ENCODE measurements at regions not wholly inside any gene's neighbourhood (a gene's known extent, or its start where the extent isn't known, plus 50 kb on each side); places are given as distances from the start of the nearest gene placed in this dataset.
"Not testable (repeated sequence)": the region's sequence is repeated elsewhere in the genome, so short reads cannot be mapped to it uniquely, and the experiment has no call there.

- no peaks in the 10 kb centered on the region for H3K9me3 ChIP-seq
- DNase-seq: no peak
- no peaks in the 10 kb centered on the region for H3K36me3 ChIP-seq
- H3K4me3 ChIP-seq: no peak overlapping the region
- no peak overlapping the region for H3K27ac ChIP-seq
- H3K4me1 ChIP-seq: no peaks in the 10 kb centered on the region
- no peaks in the 10 kb centered on the region for H3K27me3 ChIP-seq
- intact Hi-C loops (cut with DNase I; ENCODE audit: low total_unique reads): no loop called here
- TF ChIP-seq POLR2A (IDR thresholded peaks at IDR 0.05): no peak
- TF ChIP-seq, protein P1, sequence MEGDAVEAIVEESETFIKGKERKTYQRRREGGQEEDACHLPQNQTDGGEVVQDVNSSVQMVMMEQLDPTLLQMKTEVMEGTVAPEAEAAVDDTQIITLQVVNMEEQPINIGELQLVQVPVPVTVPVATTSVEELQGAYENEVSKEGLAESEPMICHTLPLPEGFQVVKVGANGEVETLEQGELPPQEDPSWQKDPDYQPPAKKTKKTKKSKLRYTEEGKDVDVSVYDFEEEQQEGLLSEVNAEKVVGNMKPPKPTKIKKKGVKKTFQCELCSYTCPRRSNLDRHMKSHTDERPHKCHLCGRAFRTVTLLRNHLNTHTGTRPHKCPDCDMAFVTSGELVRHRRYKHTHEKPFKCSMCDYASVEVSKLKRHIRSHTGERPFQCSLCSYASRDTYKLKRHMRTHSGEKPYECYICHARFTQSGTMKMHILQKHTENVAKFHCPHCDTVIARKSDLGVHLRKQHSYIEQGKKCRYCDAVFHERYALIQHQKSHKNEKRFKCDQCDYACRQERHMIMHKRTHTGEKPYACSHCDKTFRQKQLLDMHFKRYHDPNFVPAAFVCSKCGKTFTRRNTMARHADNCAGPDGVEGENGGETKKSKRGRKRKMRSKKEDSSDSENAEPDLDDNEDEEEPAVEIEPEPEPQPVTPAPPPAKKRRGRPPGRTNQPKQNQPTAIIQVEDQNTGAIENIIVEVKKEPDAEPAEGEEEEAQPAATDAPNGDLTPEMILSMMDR (IDR thresholded peaks at IDR 0.05): no peak
These were observed 64.7 kb upstream of the FAT3 start for GRCh38 chr11:92159931-92160330.

- H3K9me3 ChIP-seq; DNase-seq; H3K36me3 ChIP-seq; intact Hi-C loops (cut with DNase I; ENCODE audit: low total_unique reads); H3K27me3 ChIP-seq; H3K4me1 ChIP-seq; H3K27ac ChIP-seq; H3K4me3 ChIP-seq: not testable (repeated sequence)
These were observed 67.2 kb upstream of the FAT3 start for GRCh38 chr11:92157390-92157789.

- Histone ChIP-seq H3K4me1 (no peaks in the 10 kb centered on the region), H3K36me3 (no peaks in the 10 kb centered on the region), H3K27ac (no peak overlapping the region), H3K4me3 (no peak overlapping the region), H3K27me3 (no peaks in the 10 kb centered on the region), H3K9me3 (no peaks in the 10 kb centered on the region)
- TF ChIP-seq, protein P1 (IDR thresholded peaks at IDR 0.05): no peak
- TF ChIP-seq POLR2A (IDR thresholded peaks at IDR 0.05): no peak
- no peak for DNase-seq
- intact Hi-C loops (cut with DNase I; ENCODE audit: low total_unique reads): no loop called here
These were observed 70.0 kb upstream of the FAT3 start for GRCh38 chr11:92154611-92155010.

DNA sequence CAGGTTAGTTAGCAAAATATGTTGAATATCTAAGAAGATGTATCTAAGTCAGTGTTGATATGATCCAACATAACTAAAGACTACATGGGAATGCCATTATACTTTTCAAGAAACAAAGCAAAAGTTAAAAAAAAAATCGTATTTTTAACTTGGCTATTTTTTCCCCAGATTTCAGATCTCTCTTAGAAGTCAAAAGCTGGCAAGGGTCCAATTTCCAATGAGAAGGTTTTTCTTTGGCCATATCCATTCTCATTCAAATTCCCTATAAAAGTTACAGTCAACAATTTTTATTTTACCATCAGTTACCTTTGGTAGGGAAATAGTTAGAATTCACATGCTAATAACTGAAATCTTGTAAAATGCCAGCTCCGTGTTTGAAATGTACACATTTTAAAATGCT lies 70.5 kb upstream of the FAT3 start:
- no peaks in the 10 kb centered on the region for H3K27me3 ChIP-seq
- H3K4me1 ChIP-seq: no peaks in the 10 kb centered on the region
- no peak overlapping the region for H3K27ac ChIP-seq
- DNase-seq: no peak
- intact Hi-C loops (cut with DNase I; ENCODE audit: low total_unique reads): no loop called here
- H3K4me3 ChIP-seq: no peak overlapping the region
- TF ChIP-seq, protein P1 (IDR thresholded peaks at IDR 0.05): no peak
- no peak for TF ChIP-seq POLR2A (IDR thresholded peaks at IDR 0.05)
- H3K9me3 ChIP-seq: no peaks in the 10 kb centered on the region
- H3K36me3 ChIP-seq: no peaks in the 10 kb centered on the region

- Histone ChIP-seq H3K4me1 (no peaks in the 10 kb centered on the region), H3K9me3 (no peaks in the 10 kb centered on the region), H3K27me3 (no peaks in the 10 kb centered on the region), H3K4me3 (no peak overlapping the region), H3K36me3 (no peaks in the 10 kb centered on the region), H3K27ac (no peak overlapping the region)
- TF ChIP-seq POLR2A (IDR thresholded peaks at IDR 0.05): no peak
- TF ChIP-seq, protein P1 (IDR thresholded peaks at IDR 0.05): no peak
- intact Hi-C loops (cut with DNase I; ENCODE audit: low total_unique reads): no loop called here
- no peak for DNase-seq
These were observed 71.1 kb upstream of the FAT3 start for GRCh38 chr11:92153542-92153941.

GRCh38 chr11:92152245-92152644 lies 72.4 kb upstream of the FAT3 start:
- TF ChIP-seq, protein P1 (IDR thresholded peaks at IDR 0.05): no peak
- no peak for TF ChIP-seq POLR2A (IDR thresholded peaks at IDR 0.05)
- H3K9me3 ChIP-seq: no peaks in the 10 kb centered on the region
- H3K36me3 ChIP-seq: no peaks in the 10 kb centered on the region
- no peaks in the 10 kb centered on the region for H3K27me3 ChIP-seq
- no peaks in the 10 kb centered on the region for H3K4me1 ChIP-seq
- no peak overlapping the region for H3K27ac ChIP-seq
- no peak overlapping the region for H3K4me3 ChIP-seq
- DNase-seq: no peak
- intact Hi-C loops (cut with DNase I; ENCODE audit: low total_unique reads): no loop called here
